NCI-H82 treated with DMSO at 0.1 percent for 48 hours (cell line): ENCODE measurements at regions not wholly inside any gene's neighbourhood (a gene's known extent, or its start where the extent isn't known, plus 50 kb on each side); places are given as distances from the start of the nearest gene placed in this dataset.

Experiments used
- DNase-seq: peaks from one replicate; lab custom pipeline; 2025; ENCODE audit not compliant: unreplicated experiment; lab: John Stamatoyannopoulos, UW

DNA sequence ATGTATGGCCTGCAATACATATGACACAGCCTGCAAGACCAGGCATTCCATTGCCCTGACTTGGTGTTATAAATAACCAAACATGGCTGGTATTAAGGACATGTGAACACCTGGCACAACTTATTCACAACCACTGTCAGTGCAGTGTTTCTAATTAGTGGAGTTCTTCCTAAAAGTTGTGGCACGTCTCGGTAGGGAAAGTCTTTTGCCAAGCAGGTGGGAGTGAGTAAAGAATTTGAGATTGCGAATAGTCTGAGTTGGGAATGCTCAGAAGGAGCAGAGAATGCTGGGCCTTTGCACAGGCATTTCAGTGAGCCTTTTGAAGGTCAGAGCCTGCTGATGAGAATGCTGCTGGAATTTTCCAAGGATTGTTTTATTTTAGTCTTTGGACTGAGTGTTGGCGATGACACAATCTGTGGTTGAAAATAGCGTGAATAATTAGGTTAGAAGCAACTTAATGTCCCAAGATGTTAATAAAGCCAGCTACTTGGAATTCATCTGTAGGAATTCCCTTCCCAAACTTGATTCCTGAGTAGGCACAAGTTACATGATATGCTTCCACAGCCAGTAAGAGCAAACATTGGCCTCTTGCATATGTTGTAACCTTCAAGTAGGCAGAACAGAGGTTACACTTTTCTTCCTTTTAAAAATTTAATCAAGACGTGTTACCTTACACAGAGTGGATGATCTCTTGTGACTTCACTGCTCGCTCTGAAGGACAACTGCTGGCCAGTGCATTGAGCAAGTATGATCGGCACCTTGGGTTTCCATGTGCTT, 83.6 kb upstream of the PGRMC2 start:
- DNase-seq = no peak

DNA sequence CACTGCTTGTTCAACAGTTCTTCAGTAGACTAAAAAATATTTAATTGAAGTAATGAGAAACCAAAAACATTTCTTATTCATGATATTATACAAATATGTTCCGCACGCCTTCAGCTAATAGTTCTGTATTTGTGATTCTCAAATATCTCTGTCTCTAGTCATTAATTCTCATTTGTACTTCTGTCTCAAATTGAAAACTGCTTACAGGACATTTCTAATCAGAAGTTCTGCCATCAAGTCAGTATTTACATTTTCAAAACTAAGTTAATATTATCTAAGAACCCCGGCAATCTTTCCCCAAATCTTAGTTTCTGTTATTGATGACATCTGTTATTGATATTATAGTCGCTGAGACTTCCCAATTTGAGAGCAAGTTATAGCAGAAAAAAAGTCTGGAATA, 78.6 kb upstream of the PGRMC2 start:
- no peak for DNase-seq

DNA sequence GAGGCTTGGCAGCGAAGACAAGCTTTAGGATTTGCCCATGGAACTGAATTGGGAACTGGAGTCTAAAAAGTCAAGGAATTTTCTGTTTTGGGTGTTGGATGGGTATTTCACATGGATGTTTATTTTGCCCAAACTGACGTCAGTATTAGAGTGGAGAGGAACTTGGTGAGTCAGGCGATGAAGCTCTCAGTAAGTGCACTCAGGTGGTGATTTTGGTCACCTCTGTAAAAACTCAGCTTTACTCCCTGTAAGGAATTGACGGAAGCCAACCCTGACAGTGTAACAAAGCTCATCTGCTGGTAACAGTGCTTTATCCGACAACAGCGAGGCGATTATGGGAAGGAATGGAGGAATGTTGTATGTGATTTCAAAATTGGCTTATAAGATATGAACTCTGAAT, 77.0 kb upstream of the PGRMC2 start:
- DNase-seq = no peak

DNA sequence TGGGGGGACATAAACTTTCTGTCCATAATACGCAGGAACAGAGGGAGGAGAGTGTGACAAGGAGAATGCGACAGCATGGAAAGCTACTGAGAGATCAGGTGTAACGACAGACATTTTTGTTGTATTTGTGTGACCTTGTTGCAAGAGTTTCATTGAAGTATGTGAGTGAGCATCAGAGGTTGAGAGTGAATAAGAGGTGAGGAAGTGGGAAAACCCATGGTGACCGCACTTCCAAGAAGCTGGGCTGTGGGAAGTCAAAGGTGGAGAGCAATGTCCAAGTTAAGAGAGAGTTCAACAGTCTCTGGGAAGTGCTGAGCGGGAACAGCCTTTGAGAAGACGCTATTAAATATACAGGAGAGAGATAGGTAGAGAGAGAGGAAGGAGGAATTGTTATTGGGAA, 76.4 kb upstream of the PGRMC2 start:
- DNase-seq = no peak

DNA sequence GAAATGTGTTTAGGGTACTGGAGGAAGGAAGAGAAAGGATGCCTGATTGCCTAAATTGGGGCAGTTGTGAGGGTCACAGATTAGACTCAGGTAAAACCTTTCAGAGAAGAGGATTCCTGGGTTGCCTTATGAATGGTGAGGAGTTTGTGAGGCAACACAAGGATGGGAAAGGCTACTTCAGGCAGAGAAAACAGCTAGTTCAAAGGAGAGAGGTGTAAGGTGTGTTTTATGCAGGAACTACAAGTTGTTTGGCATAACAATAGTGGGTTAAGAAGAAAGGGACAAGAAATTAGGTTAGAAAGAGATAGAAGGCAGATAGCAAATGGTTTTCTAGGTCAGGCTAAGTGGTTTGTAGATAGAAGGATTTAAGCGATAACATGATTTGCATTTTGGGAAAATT, 75.1 kb upstream of the PGRMC2 start:
- DNase-seq = no peak

DNA sequence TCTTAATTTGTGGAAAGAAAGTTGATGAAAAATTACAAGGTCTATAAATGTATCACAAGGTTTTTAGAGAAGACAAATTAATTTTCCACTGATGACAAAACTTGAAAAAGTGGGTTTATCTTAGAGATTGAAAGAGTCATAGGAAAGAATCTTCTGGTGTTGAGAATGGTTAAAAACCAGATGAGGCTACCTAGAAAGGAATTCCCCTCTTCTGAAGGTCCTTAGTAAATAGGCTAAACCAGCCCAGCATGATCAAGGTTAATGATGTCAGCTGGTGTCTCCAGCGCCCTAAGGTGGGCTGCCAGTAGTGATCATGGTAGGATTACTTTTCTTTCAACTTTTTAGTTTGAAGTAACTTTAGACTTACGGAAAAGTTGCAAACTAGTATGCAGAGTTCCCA, 71.8 kb upstream of the PGRMC2 start:
- no peak for DNase-seq

DNA sequence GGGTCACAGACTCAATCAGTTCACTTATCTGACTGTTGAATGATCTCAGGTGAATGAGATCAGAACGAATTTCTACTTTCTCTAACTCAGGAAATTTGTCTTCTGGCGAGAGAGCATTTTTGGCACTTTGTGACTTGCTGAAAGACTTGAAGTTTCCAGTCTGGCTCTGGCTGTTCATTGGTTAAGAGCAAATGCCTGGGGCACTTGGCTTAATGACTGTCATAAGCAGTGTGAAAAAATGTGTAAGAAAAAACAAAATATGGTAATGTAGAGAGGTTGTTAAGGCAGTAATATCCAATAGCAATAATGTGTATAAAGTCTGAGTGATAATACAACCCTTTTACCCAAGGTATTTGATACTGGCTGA, 71.3 kb upstream of the PGRMC2 start:
- DNase-seq = no peak

DNA sequence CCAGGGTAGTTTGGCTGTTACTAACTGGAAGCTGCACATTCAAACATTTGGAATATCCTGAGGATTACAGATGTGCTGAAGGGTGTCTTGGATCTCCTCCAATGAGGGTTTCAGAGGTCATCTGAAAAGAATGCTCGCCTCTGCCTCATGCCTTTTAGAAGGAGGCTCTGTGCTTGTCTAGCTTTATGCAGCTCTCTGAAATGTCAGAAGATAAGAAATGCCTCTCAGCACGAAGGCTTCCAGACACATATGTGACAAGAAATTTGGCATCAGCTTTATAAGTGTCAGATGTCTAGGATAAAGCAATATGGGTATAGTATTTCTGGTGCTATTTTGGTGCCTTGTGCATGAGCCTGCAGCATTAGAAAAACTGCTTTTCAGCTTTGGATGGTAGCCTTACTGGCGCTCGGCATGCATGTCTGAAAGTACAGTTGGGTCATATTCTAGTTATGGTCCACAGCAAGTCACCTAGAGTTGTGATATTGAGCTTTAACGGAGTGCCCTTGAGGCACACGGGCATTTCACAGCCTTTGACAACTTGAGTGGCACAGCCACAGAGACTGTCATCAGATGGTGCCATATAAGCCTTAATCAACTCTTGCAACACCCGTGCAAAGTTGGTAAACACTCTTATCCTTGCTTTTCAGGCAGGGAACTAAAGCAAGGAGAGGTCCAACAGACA, 70.8 kb upstream of the PGRMC2 start:
- no peak for DNase-seq

DNA sequence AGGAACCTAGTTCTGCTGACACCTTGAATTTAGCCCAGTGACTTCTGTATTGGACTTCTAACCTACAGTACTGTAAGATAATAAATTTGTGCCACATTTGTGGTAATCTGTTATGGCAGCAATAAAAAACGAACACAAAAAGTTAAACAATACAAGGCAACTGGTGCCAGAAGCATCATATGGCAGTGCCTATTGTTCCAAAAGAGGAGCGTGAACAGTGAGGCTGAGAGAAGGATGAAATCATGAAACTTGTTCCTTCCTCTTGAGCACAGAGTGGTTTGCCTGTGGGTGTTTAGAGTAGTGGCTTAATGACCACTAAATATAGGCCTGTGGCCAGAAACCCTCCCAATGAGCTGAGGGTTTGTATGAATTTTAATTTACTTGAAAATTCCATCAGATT, 69.7 kb upstream of the PGRMC2 start:
- no peak for DNase-seq

DNA sequence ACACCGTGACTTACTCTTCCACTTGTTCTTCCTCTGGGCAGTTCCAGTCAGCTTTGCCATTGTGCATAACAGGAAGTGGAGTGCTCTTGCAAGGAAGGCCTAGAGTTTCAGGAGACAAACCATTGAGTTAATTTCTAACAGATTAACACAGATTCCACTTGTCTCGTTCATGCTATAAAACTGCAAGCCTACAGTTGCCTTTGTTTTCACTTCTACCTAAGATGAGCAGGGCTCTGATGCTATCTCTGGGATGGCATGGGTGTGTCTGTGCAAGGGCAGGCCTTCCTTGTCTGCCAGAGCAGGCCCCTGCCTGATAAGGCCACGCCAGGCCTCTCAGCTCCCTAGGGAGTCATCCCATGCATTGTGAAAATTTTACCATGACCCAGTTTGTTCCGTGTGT, 67.7 kb upstream of the PGRMC2 start:
- DNase-seq = no peak

DNA sequence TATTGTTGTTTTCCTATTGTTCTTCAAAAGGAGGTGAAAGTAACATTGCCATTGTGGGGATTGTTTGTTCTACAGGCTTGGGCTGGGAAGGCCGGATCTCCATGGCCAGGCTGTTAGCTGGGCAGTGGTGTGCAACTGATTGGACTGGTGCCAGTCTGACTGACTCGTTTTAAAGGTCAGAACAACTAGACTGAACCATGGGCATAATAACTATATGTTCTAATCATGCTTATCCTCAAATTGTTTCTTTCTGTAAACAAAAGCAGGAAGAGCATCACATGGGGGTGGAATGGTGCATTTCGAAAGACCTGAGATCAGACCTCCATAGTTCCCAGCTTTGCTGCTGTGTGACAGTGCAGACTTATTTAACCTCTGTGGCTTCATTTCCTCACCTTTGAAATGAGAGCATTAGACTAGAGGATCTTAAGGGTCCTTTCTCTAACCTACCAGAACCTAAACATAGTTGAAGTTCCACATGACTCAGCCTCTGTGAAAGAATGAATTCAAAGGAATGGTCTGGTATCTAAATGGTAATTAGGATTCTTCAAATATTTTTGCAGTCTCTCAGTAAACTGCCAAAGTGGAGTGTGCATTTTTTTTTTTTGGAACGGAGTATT, 66.7 kb upstream of the PGRMC2 start:
- no peak for DNase-seq

DNA sequence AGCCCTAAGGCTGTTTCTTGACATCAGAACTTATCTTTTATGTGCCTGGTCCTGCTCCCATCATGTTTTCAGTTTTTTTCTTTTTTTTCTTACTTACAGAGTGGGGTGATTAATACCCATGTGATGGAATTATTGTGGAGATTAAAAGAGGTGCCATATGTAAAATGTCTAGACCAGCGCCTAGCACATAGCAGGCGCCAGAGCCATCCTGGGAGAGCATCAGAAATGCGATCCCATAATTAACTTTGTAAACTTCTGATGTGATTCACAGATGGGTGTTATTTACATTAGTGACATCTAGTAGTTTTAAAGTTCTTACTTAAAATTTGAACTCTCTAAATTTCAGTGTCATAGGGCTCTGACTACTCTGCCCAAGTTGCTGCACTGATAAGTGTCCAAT, 66.2 kb upstream of the PGRMC2 start:
- no peak for DNase-seq

DNA sequence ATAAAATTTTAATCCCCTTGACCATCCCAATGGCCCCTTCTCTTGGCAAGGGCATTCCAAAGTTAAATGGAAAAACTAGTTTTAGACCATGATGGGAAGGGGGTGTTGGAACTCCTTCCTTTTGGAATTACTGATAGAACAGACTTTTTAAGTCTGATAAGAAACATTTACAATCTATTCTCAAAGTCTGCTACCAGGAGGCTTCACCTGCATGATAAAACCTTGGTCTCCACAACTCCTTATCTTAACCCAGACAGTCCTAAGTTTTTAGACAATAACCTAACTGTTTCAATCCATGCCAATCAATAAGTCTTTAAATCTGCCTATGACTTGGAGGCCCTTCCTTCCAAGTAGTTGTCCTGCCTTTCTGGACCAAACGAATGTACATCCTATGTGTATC, 63.9 kb upstream of the PGRMC2 start:
- DNase-seq = no peak

DNA sequence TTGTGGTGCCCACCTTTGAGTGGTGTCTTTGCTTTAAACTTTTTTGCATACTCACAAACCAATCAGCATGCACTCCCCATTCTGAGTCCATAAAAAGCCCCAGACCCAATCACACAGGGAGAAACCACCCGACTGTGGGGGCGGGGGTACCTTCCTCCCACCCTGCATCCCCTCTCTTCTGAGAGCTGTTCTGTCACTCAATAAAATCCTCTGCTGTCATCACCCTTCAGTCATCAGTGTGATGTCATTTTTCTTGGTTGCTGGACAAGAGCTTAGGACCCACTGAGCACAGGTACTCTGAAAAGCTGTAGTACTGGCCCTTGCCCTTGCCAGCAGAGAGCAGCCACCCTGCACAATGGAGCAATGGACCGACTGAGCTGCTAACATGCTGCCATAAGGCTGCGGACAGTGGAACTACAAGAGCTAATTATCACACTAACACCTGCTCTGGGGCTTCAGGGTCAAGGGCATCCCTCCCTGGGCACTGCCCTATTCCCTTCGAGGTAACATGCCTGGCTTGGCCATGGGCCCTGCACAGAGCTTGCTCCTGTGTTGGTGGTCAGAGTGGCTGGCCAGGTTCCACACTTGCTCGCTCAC, 62.9 kb upstream of the PGRMC2 start:
- no peak for DNase-seq

DNA sequence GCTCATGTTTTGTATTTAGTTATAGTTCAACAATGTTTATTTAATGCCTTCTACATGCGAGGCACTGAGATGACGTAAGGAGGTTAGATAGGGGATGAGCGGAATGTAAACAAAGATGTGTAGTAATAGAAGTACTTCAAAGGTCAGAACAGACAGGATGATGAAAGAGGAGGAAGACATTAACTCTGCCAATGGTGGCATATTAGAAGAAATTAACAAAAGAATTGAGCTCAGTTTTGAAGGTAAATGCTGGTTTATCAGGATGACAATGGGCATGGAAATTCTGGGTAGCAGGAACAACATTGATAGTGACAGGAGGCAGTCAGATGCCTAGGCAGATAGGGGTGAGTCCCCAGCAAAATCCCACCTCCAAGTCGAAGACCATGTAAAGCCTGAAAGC, 62.3 kb upstream of the PGRMC2 start:
- no peak for DNase-seq

DNA sequence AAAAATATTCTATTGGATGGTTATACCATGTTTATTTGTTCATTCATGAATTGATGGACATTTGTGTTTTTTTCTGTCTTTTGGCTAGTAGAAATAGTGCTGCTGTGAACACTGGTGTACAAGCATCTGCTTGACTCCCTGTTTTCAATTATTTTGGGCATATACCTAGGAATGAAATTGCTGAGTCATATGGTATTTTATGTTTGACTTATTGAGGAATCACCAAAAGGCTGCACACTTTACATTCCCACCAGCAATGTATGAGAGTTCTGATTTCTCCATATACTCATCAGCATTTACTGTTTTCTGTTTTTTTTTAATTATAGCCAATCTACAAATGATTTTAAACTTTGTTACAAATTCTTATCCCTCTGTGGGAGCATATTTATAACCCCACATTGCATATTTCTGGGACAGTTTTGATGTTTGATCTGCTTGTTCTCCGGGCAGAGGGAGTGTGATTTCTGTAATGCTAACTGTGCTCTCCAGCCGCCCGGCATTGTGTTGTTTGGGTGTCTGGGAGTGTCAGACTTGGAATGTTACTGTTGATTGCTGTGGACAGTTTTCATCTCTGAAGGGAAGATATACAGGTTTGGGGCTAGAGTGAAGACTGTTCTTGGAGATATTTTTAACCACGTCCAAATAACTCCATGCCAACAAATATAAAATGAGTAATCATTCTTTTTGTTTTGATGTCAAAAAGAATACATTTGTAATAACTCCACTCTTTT, 60.5 kb upstream of the PGRMC2 start:
- DNase-seq = no peak

DNA sequence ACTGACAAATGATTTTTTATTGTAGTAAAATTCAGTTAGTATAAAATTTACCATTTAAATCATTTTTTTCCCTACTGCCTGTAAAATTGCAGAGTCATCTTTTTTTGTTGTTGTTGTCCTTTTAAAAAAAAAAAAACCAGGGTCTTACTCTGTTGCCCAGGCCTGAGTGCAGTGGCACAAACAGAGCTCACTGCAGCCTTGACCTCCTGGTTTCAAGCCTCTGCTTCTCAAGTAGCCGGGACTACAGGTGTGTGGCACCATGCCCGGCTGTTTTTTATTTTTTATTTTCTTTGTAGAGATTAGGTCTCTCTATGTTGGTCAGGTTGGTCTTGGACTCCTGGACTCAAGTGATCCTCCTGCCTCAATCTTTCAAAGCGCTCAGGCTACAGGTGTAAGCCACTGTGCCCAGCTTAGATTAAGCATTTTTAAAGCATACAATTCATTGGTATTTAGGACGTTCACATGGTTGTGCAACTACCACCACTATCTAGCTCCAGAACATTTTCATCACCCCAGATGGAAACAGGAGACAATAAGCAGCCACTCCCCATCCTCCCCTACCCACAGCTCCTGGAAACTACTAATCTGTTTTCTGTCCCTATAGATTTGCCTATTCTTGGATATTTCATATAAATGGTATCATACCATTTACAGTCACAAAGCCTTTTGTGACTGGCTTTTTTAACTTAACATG, 59.7 kb upstream of the PGRMC2 start:
- no peak for DNase-seq

DNA sequence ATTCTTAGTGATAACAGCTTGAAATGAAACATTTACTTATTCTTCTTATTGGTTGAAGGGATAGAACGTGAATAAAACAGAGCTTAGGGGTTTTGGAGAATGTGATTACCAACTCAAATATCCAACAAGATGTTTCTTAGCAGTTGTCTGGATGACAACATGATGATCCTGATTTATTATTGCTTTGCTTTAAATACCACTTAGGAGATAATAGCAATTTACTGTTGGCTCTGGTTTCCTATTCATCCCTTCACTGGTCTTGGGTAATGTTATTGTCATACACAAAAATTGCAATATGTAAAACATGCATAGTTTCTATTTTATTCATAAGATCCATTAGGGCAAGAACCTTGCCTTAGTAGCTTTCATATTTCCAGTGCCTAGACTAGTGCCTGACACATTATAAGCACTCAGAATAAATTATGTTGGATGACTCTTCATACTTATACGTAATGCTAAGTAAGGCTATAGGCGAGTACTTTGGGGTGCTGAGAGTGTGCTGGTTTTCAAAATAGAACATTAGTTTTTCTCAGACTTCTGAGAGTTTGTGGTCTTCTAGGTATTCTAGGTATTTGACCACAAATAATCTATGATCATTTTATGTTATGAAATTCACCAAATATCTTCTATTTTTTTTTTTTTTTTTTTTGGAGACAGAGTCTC, 58.6 kb upstream of the PGRMC2 start:
- no peak for DNase-seq

DNA sequence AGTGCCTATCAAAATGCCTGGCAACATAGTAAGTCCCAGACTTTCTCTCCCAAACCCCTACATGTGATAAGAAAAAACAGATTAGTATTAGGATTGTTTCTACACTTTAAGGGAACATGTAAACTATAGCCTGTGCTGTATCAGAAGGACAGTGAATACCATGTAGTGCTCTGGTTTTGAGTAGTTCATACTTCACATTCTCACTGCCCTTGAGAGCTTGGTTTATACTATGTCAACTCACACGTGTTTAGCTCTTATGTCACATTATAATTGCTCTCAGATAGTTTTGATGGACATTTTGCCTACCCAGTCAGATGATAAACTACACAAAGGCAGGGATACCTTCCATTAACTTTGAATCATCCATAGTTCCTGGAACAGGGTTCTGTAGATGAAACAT, 58.0 kb upstream of the PGRMC2 start:
- no peak for DNase-seq

DNA sequence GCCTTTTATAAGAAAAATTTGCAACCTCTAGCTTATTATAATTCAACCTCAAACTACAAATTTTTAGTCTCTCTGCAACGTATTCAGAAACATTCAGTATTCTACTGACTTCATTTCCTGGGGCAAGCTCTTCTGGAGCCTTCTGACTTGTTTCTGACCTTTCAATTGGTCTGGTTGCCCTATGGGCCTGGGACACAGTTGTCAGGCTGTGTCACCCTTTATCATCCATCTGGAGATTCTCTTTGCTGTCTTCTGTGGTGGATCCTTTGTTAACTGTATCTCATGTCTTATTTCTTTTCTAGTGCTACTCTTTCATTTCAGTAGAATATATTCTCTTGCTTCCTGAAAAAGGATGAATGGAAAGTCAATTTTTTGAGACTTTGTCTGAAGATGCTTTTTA, 55.1 kb upstream of the PGRMC2 start:
- DNase-seq = no peak
